ENCODE measurements at regions not wholly inside any gene's neighbourhood (a gene's known extent, or its start where the extent isn't known, plus 50 kb on each side); places are given as distances from the start of the nearest gene placed in this dataset.
"Not testable (repeated sequence)": the region's sequence is repeated elsewhere in the genome, so short reads cannot be mapped to it uniquely, and the experiment has no call there.

GRCh38 chr4:155441475-155441874, 64.7 kb upstream of the MAP9 start:
- DNase-seq, result no peak

- DNase-seq, result not testable (repeated sequence)
Measured at GRCh38 chr4:155439760-155440159, 63.0 kb upstream of the MAP9 start.

GRCh38 chr4:155434904-155435303, 58.1 kb upstream of the MAP9 start:
- DNase-seq, result no peak

DNA sequence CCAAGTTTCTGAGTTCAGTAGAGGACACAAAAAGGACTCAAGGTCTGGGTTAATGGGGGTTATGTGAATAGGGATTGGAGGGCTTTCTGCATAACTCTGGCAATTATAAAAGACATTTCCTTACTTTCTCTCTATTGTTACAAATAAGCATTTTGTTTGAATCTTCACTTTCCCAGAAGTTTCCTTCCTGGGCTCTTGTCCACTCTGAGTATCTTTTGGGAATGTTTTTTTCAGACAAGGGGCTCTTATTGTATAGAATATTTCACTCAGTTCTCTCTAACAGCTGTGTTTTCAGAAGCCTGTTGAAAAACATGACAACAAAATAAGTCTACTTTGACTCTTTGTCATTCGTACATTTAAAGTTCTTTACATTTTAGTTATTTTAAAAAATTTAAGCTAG, 57.6 kb upstream of the MAP9 start:
- no peak for DNase-seq

DNA sequence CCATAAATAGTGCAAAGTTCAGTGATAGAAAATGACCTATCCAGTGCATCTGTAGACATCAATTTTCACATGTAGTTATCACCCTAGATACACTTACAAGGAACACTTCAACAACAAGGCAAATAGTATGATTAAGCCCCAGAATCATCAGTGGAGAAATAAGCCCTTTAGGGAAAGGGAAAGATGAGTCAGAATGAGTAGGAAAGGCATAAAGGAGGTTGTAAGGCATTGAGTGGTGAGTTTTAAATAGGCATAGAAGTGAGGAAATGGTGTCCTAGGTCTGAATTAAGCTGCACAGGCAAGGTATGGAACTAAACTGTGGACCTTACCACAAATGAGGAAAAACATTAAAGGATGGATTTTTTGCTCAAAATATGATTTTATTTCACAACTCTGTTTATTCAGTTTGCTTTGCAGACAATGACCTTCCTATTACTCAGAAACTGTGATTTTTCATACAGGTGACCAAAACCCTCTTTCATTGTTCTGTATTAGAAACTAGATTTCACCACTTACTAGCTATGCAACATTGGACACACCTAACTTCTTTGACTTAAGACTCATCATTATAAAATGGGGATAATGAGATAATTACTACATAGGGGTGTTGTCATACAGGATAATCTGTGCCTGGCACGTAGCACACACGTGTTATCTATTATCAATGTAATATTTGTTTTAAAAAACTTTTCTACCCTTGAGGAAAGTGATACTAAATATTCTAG, 57.0 kb upstream of the MAP9 start:
- DNase-seq, result no peak

GRCh38 chr4:155430895-155431795, 54.4 kb upstream of the MAP9 start:
- DNase-seq, result no peak

DNA sequence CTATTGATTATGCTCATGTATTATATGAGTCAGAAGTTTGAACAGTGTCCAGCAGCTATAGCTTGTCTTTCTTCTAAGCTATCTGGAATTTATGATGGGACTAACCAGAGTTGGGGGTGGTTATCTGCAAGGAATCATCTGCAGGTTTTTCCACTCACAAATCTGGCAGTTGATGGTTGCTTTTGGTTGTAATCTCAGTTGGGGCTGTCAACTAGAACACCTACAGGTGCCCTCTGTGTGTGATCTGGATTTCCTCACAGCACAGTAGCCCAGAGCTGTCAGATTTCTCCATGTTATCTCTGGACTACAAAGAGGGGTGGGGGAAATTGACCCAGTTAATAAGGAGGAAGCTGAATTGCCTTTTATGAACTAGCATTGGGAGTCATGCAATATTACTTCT, 51.4 kb upstream of the MAP9 start:
- DNase-seq, result no peak

- DNase-seq, result no peak
Measured at GRCh38 chr4:155426953-155427352, 50.2 kb upstream of the MAP9 start.
